ENCODE measurements at regions not wholly inside any gene's neighbourhood (a gene's known extent, or its start where the extent isn't known, plus 50 kb on each side); places are given as distances from the start of the nearest gene placed in this dataset.

DNA sequence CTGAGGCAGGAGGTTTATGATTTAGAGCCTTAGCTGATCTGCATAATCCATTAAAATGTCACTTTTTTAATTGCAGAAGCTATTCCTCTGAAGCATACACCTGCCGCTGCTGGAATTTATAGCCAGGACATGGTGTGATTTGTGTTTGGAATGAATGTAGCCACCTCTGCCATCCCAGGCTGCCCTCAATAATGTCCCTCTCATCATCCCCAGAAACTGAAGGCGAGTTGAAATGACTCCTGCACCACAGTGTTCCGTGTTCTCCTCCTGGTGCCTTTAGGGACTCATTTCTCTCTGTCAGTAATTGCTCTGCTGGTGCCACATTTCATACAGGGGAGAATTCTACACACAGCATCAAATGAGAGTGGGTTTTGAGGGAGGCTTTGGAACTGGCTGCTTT lies 191.0 kb downstream of the C11orf91 start:
- ATAC-seq, result no peak
- no peak for FAIRE-seq
- H3K9ac ChIP-seq (ENCODE audit: insufficient read depth in 1 of 2, low read depth in 2 of 2, low read length in 2 of 2), result no peak overlapping the region
- H2AFZ ChIP-seq (ENCODE audit: low read depth, low read length), result no peak overlapping the region
- 0% methylated on average over 3 of the region's 3 CpGs for WGBS (ENCODE audit: insufficient coverage, low coverage, missing lambda C conversion rate)
- BruUV-seq (replicated peaks), result no TSS peak
- no peak for DNase-seq (ENCODE audit: extremely low read depth in 1 of 4, low spot score in 3 of 4)
- H3K27me3 ChIP-seq (ENCODE audit: control insufficient read depth in 2 of 2, insufficient read depth in 2 of 2, low read length in 2 of 2), result peaks cover 0 to 5% of the 10 kb centered on the region in 2 experiments; a peak in 2 of 5 replicates
- no peaks in the 10 kb centered on the region for H3K79me2 ChIP-seq (ENCODE audit: control insufficient read depth, insufficient read depth, low read length)
- H3K9me3 ChIP-seq (replicated peaks; ENCODE audit: control insufficient read depth, insufficient read depth, low read depth, low read length), result no peaks in the 10 kb centered on the region
- in situ Hi-C loops (cut with MboI), result no loop called here
- H3K4me2 ChIP-seq (ENCODE audit: insufficient read depth, low read length), result no peak overlapping the region
- no peaks in the 10 kb centered on the region for H3K36me3 ChIP-seq (ENCODE audit: control insufficient read depth, insufficient read depth, low read length)
- no peaks in the 10 kb centered on the region for H3K9me1 ChIP-seq (ENCODE audit: control insufficient read depth, insufficient read depth, low read length)
- H3K4me1 ChIP-seq (replicated peaks in 1 of 2; ENCODE audit: control insufficient read depth in 2 of 2, insufficient read depth in 2 of 2, low read length in 2 of 2), result no peaks in the 10 kb centered on the region
- TF ChIP-seq GATAD2B (IDR thresholded peaks at IDR 0.05; ENCODE audit: borderline replicate concordance), result no peak
- TF ChIP-seq, protein P1, sequence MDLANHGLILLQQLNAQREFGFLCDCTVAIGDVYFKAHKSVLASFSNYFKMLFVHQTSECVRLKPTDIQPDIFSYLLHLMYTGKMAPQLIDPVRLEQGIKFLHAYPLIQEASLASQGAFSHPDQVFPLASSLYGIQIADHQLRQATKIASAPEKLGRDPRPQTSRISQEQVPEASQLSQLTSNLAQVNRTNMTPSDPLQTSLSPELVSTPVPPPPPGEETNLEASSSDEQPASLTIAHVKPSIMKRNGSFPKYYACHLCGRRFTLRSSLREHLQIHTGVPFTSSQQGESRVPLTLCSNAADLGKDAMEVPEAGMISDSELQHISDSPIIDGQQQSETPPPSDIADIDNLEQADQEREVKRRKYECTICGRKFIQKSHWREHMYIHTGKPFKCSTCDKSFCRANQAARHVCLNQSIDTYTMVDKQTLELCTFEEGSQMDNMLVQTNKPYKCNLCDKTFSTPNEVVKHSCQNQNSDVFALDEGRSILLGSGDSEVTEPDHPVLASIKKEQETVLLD (IDR thresholded peaks at IDR 0.05), result no peak
- ChIA-PET POLR2A (no interaction called here), CTCF (ENCODE audit: low intra/inter-chr PET ratio) (no interaction called here)
- no peak overlapping the region for H3K27ac ChIP-seq (ENCODE audit: extremely low read depth, low read depth, low read length)
- intact Hi-C loops (cut with micrococcal nuclease), result no loop called here
- no peak overlapping the region for H3K4me3 ChIP-seq
- H4K20me1 ChIP-seq (replicated peaks; ENCODE audit: control insufficient read depth, insufficient read depth, low read length), result no peaks in the 10 kb centered on the region

DNA sequence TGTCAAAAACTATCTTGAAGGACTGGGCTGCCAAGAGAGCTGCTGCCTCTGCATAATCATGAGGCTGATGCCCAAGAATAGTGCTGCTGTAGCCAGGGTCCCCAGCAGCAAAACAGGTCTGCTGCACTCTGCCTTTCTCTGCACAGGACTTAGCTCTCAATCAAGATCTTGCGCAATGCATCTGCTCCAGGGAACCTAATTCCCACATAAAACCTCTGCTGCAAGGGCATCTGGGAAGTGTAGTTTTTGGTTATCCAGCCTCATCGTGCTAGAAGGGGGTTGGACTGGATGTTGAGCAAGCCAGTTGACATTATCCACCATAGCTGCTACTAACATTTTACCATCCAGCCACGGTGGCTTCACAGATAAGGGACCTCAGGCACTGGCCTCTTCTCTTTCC lies 192.7 kb downstream of the C11orf91 start:
- H2AFZ ChIP-seq (ENCODE audit: low read depth, low read length), result no peak overlapping the region
- no peaks in the 10 kb centered on the region for H3K9me3 ChIP-seq (replicated peaks; ENCODE audit: control insufficient read depth, insufficient read depth, low read depth, low read length)
- ATAC-seq, result peak; percentile 76
- no TSS peak for BruUV-seq (replicated peaks)
- no peaks in the 10 kb centered on the region for H4K20me1 ChIP-seq (replicated peaks; ENCODE audit: control insufficient read depth, insufficient read depth, low read length)
- no peaks in the 10 kb centered on the region for H3K9me1 ChIP-seq (ENCODE audit: control insufficient read depth, insufficient read depth, low read length)
- H3K27me3 ChIP-seq (ENCODE audit: control insufficient read depth in 2 of 2, insufficient read depth in 2 of 2, low read length in 2 of 2), result peaks cover 0 to 5% of the 10 kb centered on the region in 2 experiments; a peak in 2 of 5 replicates
- intact Hi-C loops (cut with micrococcal nuclease), result no loop called here
- WGBS (ENCODE audit: insufficient coverage, low coverage, missing lambda C conversion rate), result 0% methylated on average over 3 of the region's 3 CpGs
- CTCF ChIA-PET (ENCODE audit: low intra/inter-chr PET ratio), result no interaction called here
- no peak overlapping the region for H3K9ac ChIP-seq (ENCODE audit: insufficient read depth in 1 of 2, low read depth in 2 of 2, low read length in 2 of 2)
- H3K4me1 ChIP-seq (replicated peaks in 1 of 2; ENCODE audit: control insufficient read depth in 2 of 2, insufficient read depth in 2 of 2, low read length in 2 of 2), result no peaks in the 10 kb centered on the region
- peak in 1 of 4 experiments; percentile 18 for DNase-seq (ENCODE audit: extremely low read depth in 1 of 4, low spot score in 3 of 4)
- H3K4me3 ChIP-seq, result no peak overlapping the region
- H3K36me3 ChIP-seq (ENCODE audit: control insufficient read depth, insufficient read depth, low read length), result no peaks in the 10 kb centered on the region
- no peak overlapping the region for H3K4me2 ChIP-seq (ENCODE audit: insufficient read depth, low read length)
- H3K79me2 ChIP-seq (ENCODE audit: control insufficient read depth, insufficient read depth, low read length), result no peaks in the 10 kb centered on the region
- in situ Hi-C loops (cut with MboI), result no loop called here
- FAIRE-seq, result no peak
- H3K27ac ChIP-seq (ENCODE audit: extremely low read depth, low read depth, low read length), result no peak overlapping the region
- POLR2A ChIA-PET, result interaction anchor here (0.5 to 1.2 kb wide), 3 partner anchors 15 to 34 kb away, joined by 3 read pairs; no protein-coding TSS in a partner anchor
- TF ChIP-seq ZNF766 (CRISPR knock-in tag; conservative IDR thresholded peaks at IDR 0.05), result peak; percentile 86
- TF ChIP-seq HMG20A (CRISPR knock-in tag; conservative IDR thresholded peaks at IDR 0.05), result no peak
- TF ChIP-seq, protein P2, sequence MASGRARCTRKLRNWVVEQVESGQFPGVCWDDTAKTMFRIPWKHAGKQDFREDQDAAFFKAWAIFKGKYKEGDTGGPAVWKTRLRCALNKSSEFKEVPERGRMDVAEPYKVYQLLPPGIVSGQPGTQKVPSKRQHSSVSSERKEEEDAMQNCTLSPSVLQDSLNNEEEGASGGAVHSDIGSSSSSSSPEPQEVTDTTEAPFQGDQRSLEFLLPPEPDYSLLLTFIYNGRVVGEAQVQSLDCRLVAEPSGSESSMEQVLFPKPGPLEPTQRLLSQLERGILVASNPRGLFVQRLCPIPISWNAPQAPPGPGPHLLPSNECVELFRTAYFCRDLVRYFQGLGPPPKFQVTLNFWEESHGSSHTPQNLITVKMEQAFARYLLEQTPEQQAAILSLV (tag; IDR thresholded peaks at IDR 0.05), result peak; percentile 88
- peak; percentile 81 for TF ChIP-seq CEBPG (CRISPR knock-in tag; IDR thresholded peaks at IDR 0.05)
- TF ChIP-seq CEBPG (tag; conservative IDR thresholded peaks at IDR 0.05 in 1 of 2, IDR thresholded peaks at IDR 0.05 in 1 of 2), result peak; percentile 84 to 94
- TF ChIP-seq, protein P3, sequence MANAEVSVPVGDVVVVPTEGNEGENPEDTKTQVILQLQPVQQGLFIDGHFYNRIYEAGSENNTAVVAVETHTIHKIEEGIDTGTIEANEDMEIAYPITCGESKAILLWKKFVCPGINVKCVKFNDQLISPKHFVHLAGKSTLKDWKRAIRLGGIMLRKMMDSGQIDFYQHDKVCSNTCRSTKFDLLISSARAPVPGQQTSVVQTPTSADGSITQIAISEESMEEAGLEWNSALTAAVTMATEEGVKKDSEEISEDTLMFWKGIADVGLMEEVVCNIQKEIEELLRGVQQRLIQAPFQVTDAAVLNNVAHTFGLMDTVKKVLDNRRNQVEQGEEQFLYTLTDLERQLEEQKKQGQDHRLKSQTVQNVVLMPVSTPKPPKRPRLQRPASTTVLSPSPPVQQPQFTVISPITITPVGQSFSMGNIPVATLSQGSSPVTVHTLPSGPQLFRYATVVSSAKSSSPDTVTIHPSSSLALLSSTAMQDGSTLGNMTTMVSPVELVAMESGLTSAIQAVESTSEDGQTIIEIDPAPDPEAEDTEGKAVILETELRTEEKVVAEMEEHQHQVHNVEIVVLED (CRISPR knock-in tag; IDR thresholded peaks at IDR 0.05), result no peak
- peak; percentile 99 for TF ChIP-seq CEBPB (tag; IDR thresholded peaks at IDR 0.05)
- TF ChIP-seq NR2C1 (IDR thresholded peaks at IDR 0.05), result no peak
- peak; percentile 59 for TF ChIP-seq NR2C1 (tag; IDR thresholded peaks at IDR 0.05)

Data from K562 (cell line).